HUES6 (cell line): ENCODE measurements at regions not wholly inside any gene's neighbourhood (a gene's known extent, or its start where the extent isn't known, plus 50 kb on each side); places are given as distances from the start of the nearest gene placed in this dataset.
A peak's percentile ranks its signal among the peaks of the same experiment; 100 is the strongest.

Source experiments
- H3K27ac ChIP-seq: 2 replicates; pipeline ENCODE4 v1.7.0; 2013; ENCODE audit warnings: low read depth, mild to moderate bottlenecking, low read length, inconsistent platforms
- H3K27me3 ChIP-seq: 2 replicates; pipeline ENCODE4 v1.6.1; 2013; ENCODE audit warnings: low read length; ENCODE audit not compliant: control insufficient read depth, insufficient read depth
- H3K36me3 ChIP-seq: 2 replicates; pipeline ENCODE4 v1.6.1; 2013; ENCODE audit warnings: low read length; ENCODE audit not compliant: control insufficient read depth, insufficient read depth
- H3K4me1 ChIP-seq: 2 replicates; pipeline ENCODE4 v1.6.1; 2013; ENCODE audit warnings: low read length; ENCODE audit not compliant: control insufficient read depth, insufficient read depth
- H3K4me3 ChIP-seq: 2 replicates; pipeline ENCODE4 v1.5.1; 2013; ENCODE audit warnings: low read depth, low read length
- H3K9ac ChIP-seq: one replicate; pipeline ENCODE4 v1.6.1; 2013; ENCODE audit warnings: mild to moderate bottlenecking, low read length
- H3K9me3 ChIP-seq: 2 replicates; pipeline ENCODE4 v1.6.1; 2013; ENCODE audit warnings: low read depth, low read length; ENCODE audit not compliant: control insufficient read depth, insufficient read depth

DNA sequence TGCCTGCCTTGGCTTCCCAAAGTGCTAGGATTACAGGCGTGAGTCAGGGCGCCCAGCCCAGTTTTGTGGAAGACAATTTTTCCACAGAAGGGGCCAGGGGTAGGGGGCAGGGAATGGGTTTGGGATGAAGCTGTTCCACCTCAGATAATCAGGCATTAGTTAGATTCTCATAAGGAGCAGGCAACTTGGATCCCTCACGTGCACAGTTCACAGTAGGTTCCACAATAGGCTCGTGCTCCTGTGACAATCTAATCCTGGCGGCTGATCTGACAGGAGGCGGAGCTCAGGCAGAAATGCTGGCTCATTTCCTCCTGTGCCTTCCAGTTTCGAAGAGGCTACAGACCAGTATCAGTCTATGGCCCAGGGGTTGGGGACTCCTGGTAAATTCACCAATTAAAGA lies 491.6 kb upstream of the AADAT start:
- H3K4me1 ChIP-seq: peaks cover 8% of the 10 kb centered on the region; the same call in 1 of the 2 replicates
- H3K9ac ChIP-seq: no peak overlapping the region

DNA sequence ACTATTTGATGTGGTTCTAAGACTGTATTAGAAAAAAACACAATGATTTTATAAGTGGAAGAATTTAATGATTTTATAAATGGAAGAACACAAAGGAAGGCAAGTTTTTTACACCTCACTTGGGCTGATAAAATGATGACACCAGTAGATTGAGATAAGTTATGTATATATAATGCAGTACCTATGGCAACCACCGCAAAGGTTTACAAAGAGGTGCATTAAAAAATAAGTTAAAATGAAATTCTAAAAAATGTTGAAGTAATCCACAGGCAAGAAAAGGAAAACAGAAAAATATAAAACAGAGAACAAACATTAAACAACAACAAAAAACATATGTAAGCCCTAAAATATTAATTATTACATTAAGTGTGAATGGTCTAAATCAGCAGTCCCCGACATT lies 490.9 kb upstream of the AADAT start:
- no peak overlapping the region for H3K27ac ChIP-seq
- no peak overlapping the region for H3K9ac ChIP-seq
- H3K27me3 ChIP-seq: no peaks in the 10 kb centered on the region
- H3K9me3 ChIP-seq: no peaks in the 10 kb centered on the region
- no peak overlapping the region for H3K4me3 ChIP-seq
- no peaks in the 10 kb centered on the region for H3K36me3 ChIP-seq
- H3K4me1 ChIP-seq: peaks cover 8% of the 10 kb centered on the region; the same call in 1 of the 2 replicates

More for the DNA sequence above, 491.6 kb upstream of the AADAT start:
- H3K4me3 ChIP-seq: no peak overlapping the region
- H3K9me3 ChIP-seq: no peaks in the 10 kb centered on the region
- no peaks in the 10 kb centered on the region for H3K36me3 ChIP-seq
- no peaks in the 10 kb centered on the region for H3K27me3 ChIP-seq
- H3K27ac ChIP-seq: no peak overlapping the region

DNA sequence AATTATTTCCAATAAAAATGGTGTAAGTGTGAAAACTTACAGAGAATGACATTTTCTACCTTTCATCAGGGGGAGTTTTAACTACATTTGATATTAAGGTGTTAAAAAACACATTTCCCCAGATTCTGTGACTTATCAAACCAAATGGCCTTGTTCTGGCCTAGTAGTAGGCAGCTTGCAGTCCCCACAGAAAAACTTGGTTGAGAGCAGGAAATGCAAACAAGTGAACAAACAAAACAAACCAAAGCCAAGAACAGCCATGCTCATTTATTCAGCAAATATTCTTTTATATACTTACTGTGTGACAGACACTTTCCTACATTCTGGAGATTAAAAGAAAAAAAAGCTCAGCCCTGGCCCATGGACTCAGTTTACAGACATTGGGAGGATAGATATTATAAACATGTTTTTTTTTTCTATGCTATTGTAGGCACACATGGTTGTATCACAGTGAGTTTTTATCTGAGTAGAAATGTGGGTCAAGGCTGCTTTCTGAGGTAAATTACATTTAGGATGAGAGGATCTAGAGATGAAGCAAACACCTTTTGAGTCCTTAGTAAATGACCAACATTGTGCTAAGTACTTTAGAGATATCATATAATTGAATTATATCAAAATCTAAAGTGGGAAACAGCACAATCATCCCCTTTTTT lies 449.2 kb upstream of the AADAT start:
- peaks cover 5% of the 10 kb centered on the region; the same call in 1 of the 2 replicates for H3K9me3 ChIP-seq
- no peaks in the 10 kb centered on the region for H3K4me1 ChIP-seq
- H3K36me3 ChIP-seq: no peaks in the 10 kb centered on the region
- no peak overlapping the region for H3K9ac ChIP-seq
- no peaks in the 10 kb centered on the region for H3K27me3 ChIP-seq
- H3K27ac ChIP-seq: no peak overlapping the region
- H3K4me3 ChIP-seq: no peak overlapping the region

DNA sequence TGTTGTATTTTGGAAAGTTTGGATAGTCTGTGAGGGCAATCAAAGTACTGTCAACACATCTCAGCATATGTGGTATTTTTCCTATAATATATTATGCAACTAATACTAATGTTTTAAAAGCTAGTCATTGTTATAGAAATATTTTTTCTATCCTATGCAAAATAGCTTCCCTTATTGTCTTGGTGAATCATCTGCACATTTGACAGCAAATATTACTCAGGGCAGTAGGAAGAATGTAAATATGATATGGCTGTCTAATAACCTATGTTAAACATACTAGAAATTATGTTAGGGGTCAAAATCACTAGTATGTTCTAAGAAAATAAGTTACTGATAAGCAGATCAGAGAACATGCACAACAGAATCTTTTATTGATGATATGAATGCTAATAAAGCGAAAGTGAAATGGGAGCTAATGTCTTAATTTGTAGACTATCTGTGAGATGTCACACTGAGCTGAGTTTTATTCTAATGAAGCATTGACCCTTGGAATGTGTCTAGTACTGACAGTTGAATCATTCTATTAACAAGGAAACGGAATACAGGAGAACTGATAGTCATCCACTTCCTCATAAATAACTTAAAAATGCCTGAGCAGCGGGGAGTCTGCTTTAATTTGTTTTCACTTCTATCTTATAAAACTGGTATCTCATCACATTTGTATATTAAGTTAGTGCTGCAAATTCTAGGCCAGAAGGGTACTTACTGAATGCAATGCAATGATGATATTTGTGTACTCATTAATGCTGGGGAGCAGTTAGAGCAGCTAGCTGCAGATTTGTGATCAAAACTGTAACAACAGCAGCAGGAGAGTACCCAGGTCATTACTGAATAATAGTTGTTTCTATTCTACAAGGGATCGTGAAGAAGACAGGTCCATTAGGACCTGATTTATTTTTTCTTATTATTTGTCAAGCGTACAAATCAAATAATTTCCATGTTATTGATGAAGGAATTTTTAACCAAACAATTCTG lies 440.3 kb upstream of the AADAT start:
- H3K27me3 ChIP-seq: no peaks in the 10 kb centered on the region
- no peak overlapping the region for H3K27ac ChIP-seq

DNA sequence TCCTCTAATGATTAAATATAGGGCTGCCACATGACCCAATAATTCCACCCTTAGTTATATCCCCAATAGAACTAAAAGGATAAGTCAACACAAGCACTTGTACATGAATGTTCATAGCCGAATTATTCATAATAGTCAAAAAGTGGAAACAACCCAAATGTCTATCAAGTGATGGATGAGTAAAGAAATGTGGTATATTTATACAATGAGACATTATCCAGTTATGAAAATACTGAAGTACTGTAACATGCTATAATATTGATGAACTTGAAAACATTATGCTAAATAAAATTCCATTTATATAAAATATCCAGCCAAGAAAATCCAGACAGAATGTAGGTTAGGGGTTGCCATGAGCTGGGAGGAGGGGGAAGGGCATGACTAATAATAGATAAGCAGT lies 436.7 kb upstream of the AADAT start:
- H3K27me3 ChIP-seq: no peaks in the 10 kb centered on the region
- H3K36me3 ChIP-seq: no peaks in the 10 kb centered on the region
- H3K4me3 ChIP-seq: no peak overlapping the region
- H3K9me3 ChIP-seq: no peaks in the 10 kb centered on the region
- no peaks in the 10 kb centered on the region for H3K4me1 ChIP-seq
- H3K9ac ChIP-seq: no peak overlapping the region
- H3K27ac ChIP-seq: no peak overlapping the region

More for the DNA sequence above, 440.3 kb upstream of the AADAT start:
- H3K9me3 ChIP-seq: no peaks in the 10 kb centered on the region
- H3K36me3 ChIP-seq: no peaks in the 10 kb centered on the region
- H3K4me3 ChIP-seq: no peak overlapping the region
- no peak overlapping the region for H3K9ac ChIP-seq
- H3K4me1 ChIP-seq: no peaks in the 10 kb centered on the region

DNA sequence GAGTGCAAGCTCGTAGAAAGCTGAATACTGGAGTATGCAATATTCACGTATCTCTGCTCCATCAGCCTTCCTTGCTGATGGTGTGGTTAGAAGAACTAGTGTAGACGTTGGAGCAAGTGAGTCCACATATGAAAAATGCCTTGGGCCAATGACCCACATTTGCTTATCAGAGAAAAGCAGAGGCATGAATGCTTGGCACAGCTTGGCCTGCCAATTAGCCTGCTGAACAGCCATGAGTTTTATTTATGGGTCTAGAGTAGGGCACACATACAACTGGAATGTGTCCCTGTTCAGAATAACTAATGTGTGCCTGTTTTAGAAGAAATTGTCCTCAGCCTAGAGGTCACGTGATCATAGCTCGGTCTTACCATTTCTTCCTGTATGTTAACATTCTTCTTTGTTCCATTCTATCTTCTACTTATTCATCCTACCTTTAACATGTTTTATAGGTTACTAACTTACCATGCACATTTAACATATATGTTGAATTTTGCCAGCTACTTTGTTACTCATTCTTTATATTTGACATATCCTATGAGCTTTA lies 432.7 kb upstream of the AADAT start:
- H3K9ac ChIP-seq: no peak overlapping the region
- H3K9me3 ChIP-seq: no peaks in the 10 kb centered on the region
- no peaks in the 10 kb centered on the region for H3K4me1 ChIP-seq
- H3K27me3 ChIP-seq: no peaks in the 10 kb centered on the region
- no peaks in the 10 kb centered on the region for H3K36me3 ChIP-seq
- no peak overlapping the region for H3K4me3 ChIP-seq
- no peak overlapping the region for H3K27ac ChIP-seq

DNA sequence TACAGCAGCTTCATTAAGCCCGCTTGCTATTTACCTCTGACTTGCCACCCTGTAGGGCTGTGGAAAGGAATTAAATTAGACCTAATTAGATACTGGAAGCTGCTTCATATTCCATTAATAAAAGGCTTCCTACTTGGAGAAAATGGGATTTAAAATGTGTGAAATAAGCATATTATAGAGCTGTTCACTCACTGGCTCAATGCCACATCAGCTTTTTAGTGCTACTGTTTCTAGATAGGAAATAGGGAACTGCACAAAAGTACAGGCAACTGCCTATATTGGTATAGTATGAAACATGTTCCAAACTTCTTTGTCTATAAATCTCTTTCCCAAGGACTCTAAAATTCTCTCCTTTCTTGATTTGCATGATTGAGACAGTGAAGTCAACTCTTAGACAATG lies 407.9 kb upstream of the AADAT start:
- no peaks in the 10 kb centered on the region for H3K36me3 ChIP-seq
- H3K27me3 ChIP-seq: no peaks in the 10 kb centered on the region
- no peak overlapping the region for H3K9ac ChIP-seq
- no peaks in the 10 kb centered on the region for H3K4me1 ChIP-seq
- H3K4me3 ChIP-seq: no peak overlapping the region
- H3K27ac ChIP-seq: no peak overlapping the region
- no peaks in the 10 kb centered on the region for H3K9me3 ChIP-seq

DNA sequence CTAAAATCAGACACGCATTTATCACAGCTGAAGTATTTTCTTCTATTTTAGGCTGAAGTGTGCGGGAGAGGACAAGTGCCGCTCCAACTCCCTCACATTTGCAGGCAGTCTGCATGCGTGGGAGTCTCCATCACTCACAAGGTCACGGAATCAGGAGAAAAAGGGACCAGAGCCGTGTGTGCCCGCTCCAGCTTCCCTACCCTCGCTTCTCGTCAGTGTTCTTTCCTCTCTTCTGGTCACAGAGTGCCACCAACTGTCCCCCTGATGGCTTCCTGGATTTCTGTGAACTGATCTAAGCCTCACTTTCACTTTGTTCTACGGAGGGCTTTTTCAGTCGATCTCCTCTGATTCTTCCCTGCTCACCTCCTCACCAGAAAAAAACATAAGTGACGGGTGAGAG lies 407.4 kb upstream of the AADAT start:
- no peaks in the 10 kb centered on the region for H3K4me1 ChIP-seq
- no peaks in the 10 kb centered on the region for H3K9me3 ChIP-seq
- no peak overlapping the region for H3K27ac ChIP-seq
- no peaks in the 10 kb centered on the region for H3K27me3 ChIP-seq
- H3K36me3 ChIP-seq: no peaks in the 10 kb centered on the region
- H3K9ac ChIP-seq: no peak overlapping the region
- H3K4me3 ChIP-seq: no peak overlapping the region

DNA sequence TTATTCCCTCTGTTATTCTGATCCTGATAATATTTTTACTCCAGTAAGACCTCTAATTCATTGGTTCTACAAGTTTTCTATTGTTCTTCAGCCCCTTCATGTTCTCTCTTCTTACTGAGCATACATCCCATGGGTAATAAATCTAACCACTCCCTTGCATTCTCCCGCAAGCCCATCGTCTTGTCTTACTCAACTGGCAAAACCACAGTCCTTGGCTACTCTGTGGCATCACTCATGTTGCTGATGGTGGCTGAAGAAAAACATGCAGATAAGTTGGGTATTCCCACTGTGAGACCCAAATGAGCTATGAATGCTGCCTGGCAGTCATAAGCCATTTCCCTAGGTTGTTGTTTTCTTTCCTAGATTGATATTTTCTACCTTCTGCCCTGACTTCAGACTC lies 402.2 kb upstream of the AADAT start:
- H3K36me3 ChIP-seq: no peaks in the 10 kb centered on the region
- no peak overlapping the region for H3K27ac ChIP-seq
- no peaks in the 10 kb centered on the region for H3K9me3 ChIP-seq

DNA sequence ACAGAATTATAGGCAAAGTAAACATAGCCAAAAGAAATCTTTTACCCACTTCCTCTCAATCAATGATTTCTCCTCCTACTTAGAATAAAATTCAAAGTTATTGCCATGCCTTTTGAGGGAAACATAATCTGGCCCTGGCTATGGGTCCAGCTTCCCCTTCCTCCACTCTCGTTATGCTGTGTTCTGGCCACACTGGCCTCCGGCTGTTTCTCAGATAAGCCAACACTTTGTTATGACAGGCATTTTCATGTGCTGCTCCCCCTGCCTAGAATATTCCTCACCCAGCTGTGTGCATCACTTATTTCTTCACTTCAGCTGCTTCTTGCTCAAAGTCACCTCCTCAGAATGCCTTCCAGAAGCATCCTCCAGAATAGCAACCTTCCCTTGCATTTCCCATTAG lies 386.6 kb upstream of the AADAT start:
- H3K27ac ChIP-seq: no peak overlapping the region
- H3K36me3 ChIP-seq: no peaks in the 10 kb centered on the region
- H3K4me3 ChIP-seq: no peak overlapping the region
- H3K9me3 ChIP-seq: no peaks in the 10 kb centered on the region
- H3K27me3 ChIP-seq: no peaks in the 10 kb centered on the region
- no peak overlapping the region for H3K9ac ChIP-seq
- H3K4me1 ChIP-seq: no peaks in the 10 kb centered on the region

More for the DNA sequence above, 402.2 kb upstream of the AADAT start:
- H3K4me1 ChIP-seq: no peaks in the 10 kb centered on the region
- no peaks in the 10 kb centered on the region for H3K27me3 ChIP-seq
- no peak overlapping the region for H3K4me3 ChIP-seq
- no peak overlapping the region for H3K9ac ChIP-seq

DNA sequence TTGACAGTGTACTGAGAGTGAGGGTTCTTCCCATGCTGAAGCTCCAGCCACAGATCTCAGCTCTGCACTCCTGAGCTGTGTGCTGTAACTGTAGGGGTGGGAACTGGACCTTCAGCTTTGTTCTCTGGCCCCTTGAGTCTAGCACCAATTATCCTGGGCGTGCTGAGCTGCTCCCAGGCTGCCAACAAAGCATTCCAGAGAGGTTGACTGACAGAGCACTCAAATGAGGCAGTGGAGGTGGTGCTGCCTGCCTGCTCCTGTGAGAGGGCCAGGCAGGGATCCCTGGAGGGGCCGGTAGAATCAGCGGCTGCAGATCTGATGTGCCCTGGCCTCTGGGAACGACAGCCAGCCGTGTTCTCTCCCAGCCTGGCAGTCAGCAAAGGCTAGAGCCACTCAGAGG lies 375.7 kb upstream of the AADAT start:
- no peak overlapping the region for H3K27ac ChIP-seq
- peak overlapping the region; percentile 6 for H3K9ac ChIP-seq
- no peaks in the 10 kb centered on the region for H3K36me3 ChIP-seq
- no peaks in the 10 kb centered on the region for H3K27me3 ChIP-seq
- no peaks in the 10 kb centered on the region for H3K9me3 ChIP-seq
- peaks cover 11% of the 10 kb centered on the region; the same call in 1 of the 2 replicates for H3K4me1 ChIP-seq
- no peak overlapping the region for H3K4me3 ChIP-seq
